Sciatic nerve (tissue), 2 donors: ENCODE measurements at regions not wholly inside any gene's neighbourhood (a gene's known extent, or its start where the extent isn't known, plus 50 kb on each side); places are given as distances from the start of the nearest gene placed in this dataset.

Experiments
- ATAC-seq: fragments of 200-7000 bp; cut with Tn5 transposase; one replicate; pipeline ENCODE4 v1.9.1; 2020; ENCODE audit warnings: mild to moderate bottlenecking, moderate library complexity
- DNase-seq: peaks from one replicate; pipeline ENCODE4 v3.0.0-alpha.2; 2020; ENCODE audit warnings: low spot score
- intact Hi-C: fragments of 100-400 bp; cut with DNase I; formaldehyde crosslinking; loops from one replicate; pipeline ENCODE4 v1.14.2; 2022
- donor health status: DM: no; HTN: no; CAD: no.
- donor health status: DM: no; HTN: no; CAD: no.

GRCh38 chr14:30138567-30138966 lies 210.9 kb upstream of the PRKD1 start:
- intact Hi-C loops: no loop called here
- DNase-seq (no peak), ATAC-seq (peak; percentile 72)

- intact Hi-C loops: no loop called here
- DNase-seq: no peak
- peak; percentile 62 for ATAC-seq
These were observed 214.6 kb upstream of the PRKD1 start for GRCh38 chr14:30142216-30142615.

GRCh38 chr14:30143627-30144026 lies 216.0 kb upstream of the PRKD1 start:
- DNase-seq (no peak), ATAC-seq (peak; percentile 74)
- intact Hi-C loops: no loop called here

GRCh38 chr14:30153717-30154116 lies 226.1 kb upstream of the PRKD1 start:
- no peak for DNase-seq
- intact Hi-C loops: no loop called here
- ATAC-seq: no peak

- DNase-seq: no peak
- no peak for ATAC-seq
- intact Hi-C loops: no loop called here
These were observed 228.9 kb upstream of the PRKD1 start for GRCh38 chr14:30156571-30156970.

- no peak for ATAC-seq
- DNase-seq: no peak
- intact Hi-C loops: no loop called here
These were observed 230.7 kb upstream of the PRKD1 start for GRCh38 chr14:30158299-30158698.

GRCh38 chr14:30159374-30159773 lies 231.7 kb upstream of the PRKD1 start:
- DNase-seq (no peak), ATAC-seq (no peak)
- intact Hi-C loops: no loop called here

- intact Hi-C loops: no loop called here
- DNase-seq: no peak
- no peak for ATAC-seq
These were observed 233.0 kb upstream of the PRKD1 start for GRCh38 chr14:30160608-30161007.

- DNase-seq (no peak), ATAC-seq (no peak)
- intact Hi-C loops: no loop called here
These were observed 234.4 kb upstream of the PRKD1 start for GRCh38 chr14:30162066-30162465.

GRCh38 chr14:30165255-30165654 lies 237.6 kb upstream of the PRKD1 start:
- DNase-seq (no peak), ATAC-seq (no peak)
- intact Hi-C loops: no loop called here

- DNase-seq: no peak
- ATAC-seq: peak; percentile 74
- intact Hi-C loops: no loop called here
These were observed 250.1 kb upstream of the PRKD1 start for GRCh38 chr14:30177781-30178180.

- intact Hi-C loops: no loop called here
- DNase-seq (no peak), ATAC-seq (peak; percentile 48)
These were observed 251.9 kb upstream of the PRKD1 start for GRCh38 chr14:30179381-30180130.

- intact Hi-C loops: no loop called here
- ATAC-seq (peak; percentile 93), DNase-seq (no peak)
These were observed 252.6 kb upstream of the PRKD1 start for GRCh38 chr14:30180219-30180618.

- intact Hi-C loops: no loop called here
- DNase-seq: no peak
- no peak for ATAC-seq
These were observed 258.2 kb upstream of the PRKD1 start for GRCh38 chr14:30185832-30186231.

- no peak for DNase-seq
- ATAC-seq: no peak
- intact Hi-C loops: no loop called here
These were observed 264.1 kb upstream of the PRKD1 start for GRCh38 chr14:30191639-30192279.

- DNase-seq (no peak), ATAC-seq (no peak)
- intact Hi-C loops: no loop called here
These were observed 265.5 kb upstream of the PRKD1 start for GRCh38 chr14:30193101-30193500.

GRCh38 chr14:30193845-30194501 lies 266.3 kb upstream of the PRKD1 start:
- intact Hi-C loops: no loop called here
- no peak for DNase-seq
- peak; percentile 31 for ATAC-seq

GRCh38 chr14:30194741-30195148 lies 267.1 kb upstream of the PRKD1 start:
- intact Hi-C loops: no loop called here
- ATAC-seq (peak; percentile 88), DNase-seq (no peak)

GRCh38 chr14:30195941-30196340 lies 268.3 kb upstream of the PRKD1 start:
- intact Hi-C loops: no loop called here
- ATAC-seq (no peak), DNase-seq (no peak)

- no peak for ATAC-seq
- intact Hi-C loops: no loop called here
- DNase-seq: no peak
These were observed 269.2 kb upstream of the PRKD1 start for GRCh38 chr14:30196861-30197260.
